K562 (cell line): ENCODE measurements at regions not wholly inside any gene's neighbourhood (a gene's known extent, or its start where the extent isn't known, plus 50 kb on each side); places are given as distances from the start of the nearest gene placed in this dataset.

Experiments
- ATAC-seq: fragments of 200-7000 bp; cut with Tn5 transposase; 3 replicates; pipeline ENCODE4 v1.9.1; 2020; ENCODE audit warnings: moderate library complexity
- BruUV-seq: library from RNA; stranded (reverse); fragments of 400-500 nt; replicated peaks from 2 replicates; lab custom pipeline; 2021; lab: Mats Ljungman, UMichigan
- CTCF ChIA-PET: fragments of 300-600 bp; formaldehyde crosslinking; extraction: SDS; loops from one replicate; lab custom pipeline; 2021; ENCODE audit warnings: low intra/inter-chr PET ratio; lab: Yijun Ruan, JAX
- POLR2A ChIA-PET: fragments of 300-600, 350-650 bp; sonication (Branson Sonifier 250); formaldehyde crosslinking; extraction: SDS; loops from one replicate; lab custom pipeline; 2021; ENCODE audit warnings: antibody characterized with exemption, inconsistent platforms; lab: Yijun Ruan, JAX
- DNase-seq, 4 experiments: peaks; one replicate each; pipeline versions ENCODE4 v3.0.0 to v3.0.0-alpha.2; 2011 to 2018; ENCODE audit warnings: low spot score in 3 of 4, mixed read lengths in 3 of 4; ENCODE audit errors: extremely low read depth in 1 of 4
- FAIRE-seq: peaks from 2 replicates; lab custom pipeline; 2011; peaks lifted over from hg19 to GRCh38; lab: Jason Lieb, UNC
- H2AFZ ChIP-seq: 2 replicates; pipeline ENCODE4 v1.6.0; 2011; ENCODE audit warnings: low read depth, low read length, control low read depth, inconsistent platforms
- H3K27ac ChIP-seq: fragments of 200-600 bp; 3 replicates; pipeline ENCODE4 v1.8.0; 2011; ENCODE audit warnings: low read depth, mild to moderate bottlenecking, control low read depth, inconsistent platforms, low read length, moderate library complexity, mixed read lengths; ENCODE audit errors: extremely low read depth
- H3K27me3 ChIP-seq, 2 experiments: fragments of 300-600 bp in 1 of 2; 2 replicates in 1 of 2; 3 replicates in 1 of 2; pipeline versions ENCODE4 v1.6.0 to v1.8.0; 2011; ENCODE audit warnings: inconsistent platforms in 2 of 2, low read length in 2 of 2, mild to moderate bottlenecking in 1 of 2, mixed read lengths in 1 of 2, moderate library complexity in 1 of 2; ENCODE audit not compliant: control insufficient read depth in 2 of 2, insufficient read depth in 2 of 2
- H3K36me3 ChIP-seq: fragments of 300-600 bp; 3 replicates; pipeline ENCODE4 v1.8.0; 2011; ENCODE audit warnings: mild to moderate bottlenecking, low read length, inconsistent platforms; ENCODE audit not compliant: control insufficient read depth, insufficient read depth
- H3K4me1 ChIP-seq, 2 experiments: fragments of 200-600 bp in 1 of 2; replicated peaks in 1 of 2; 2 replicates in 1 of 2; 3 replicates in 1 of 2; pipeline versions ENCODE4 v1.5.1 to v1.8.0; 2011; ENCODE audit warnings: inconsistent platforms in 2 of 2, low read length in 2 of 2, mild to moderate bottlenecking in 1 of 2, mixed read lengths in 1 of 2, moderate library complexity in 1 of 2; ENCODE audit not compliant: control insufficient read depth in 2 of 2, insufficient read depth in 2 of 2
- H3K4me2 ChIP-seq: 2 replicates; pipeline ENCODE4 v1.6.1; 2011; ENCODE audit warnings: low read length, control low read depth, inconsistent platforms, mixed read lengths; ENCODE audit not compliant: insufficient read depth
- H3K4me3 ChIP-seq: fragments of 200-600 bp; sonication (generic), shearing (Covaris generic); 2 replicates; pipeline ENCODE4 v1.5.1; 2016; ENCODE audit warnings: control low read depth, inconsistent platforms
- H3K79me2 ChIP-seq: fragments of 200-600 bp; 3 replicates; pipeline ENCODE4 v1.8.0; 2011; ENCODE audit warnings: low read length, inconsistent platforms; ENCODE audit not compliant: control insufficient read depth, insufficient read depth
- H3K9ac ChIP-seq, 2 experiments: 2 replicates each; pipeline versions ENCODE4 v1.6.0 to v1.6.1; 2011; ENCODE audit warnings: low read depth in 2 of 2, low read length in 2 of 2, control low read depth in 1 of 2, inconsistent platforms in 1 of 2, mild to moderate bottlenecking in 1 of 2, mixed read lengths in 1 of 2; ENCODE audit not compliant: insufficient read depth in 1 of 2
- H3K9me1 ChIP-seq: one replicate; pipeline ENCODE4 v1.6.0; 2011; ENCODE audit warnings: inconsistent platforms, mild to moderate bottlenecking, low read length, moderate library complexity; ENCODE audit not compliant: control insufficient read depth, insufficient read depth
- H3K9me3 ChIP-seq: replicated peaks from 2 replicates; pipeline ENCODE4 v1.5.1; 2011; ENCODE audit warnings: low read depth, low read length, inconsistent platforms; ENCODE audit not compliant: control insufficient read depth, insufficient read depth
- H4K20me1 ChIP-seq: replicated peaks from 2 replicates; pipeline ENCODE4 v1.6.1; 2011; ENCODE audit warnings: low read length, inconsistent platforms, mixed read lengths; ENCODE audit not compliant: control insufficient read depth, insufficient read depth
- CBX1 ChIP-seq: sonication (generic); IDR thresholded peaks from 2 replicates; pipeline ENCODE4 v1.6.1; 2016; ENCODE audit warnings: antibody characterized with exemption, low read depth, mild to moderate bottlenecking
- EP300 ChIP-seq: IDR thresholded peaks from 2 replicates; pipeline ENCODE4 v1.6.1; 2012; ENCODE audit warnings: low read length, improper control_type of control experiment
- NCOR1 ChIP-seq: fragments of 450-650 bp; IDR thresholded peaks from 2 replicates; pipeline ENCODE4 v1.6.1; 2016; ENCODE audit warnings: mild to moderate bottlenecking, moderate library complexity
- PHF20 ChIP-seq: fragments of 450-650 bp; IDR thresholded peaks from 2 replicates; pipeline ENCODE4 v1.6.1; 2018; ENCODE audit not compliant: partially characterized antibody
- POLR3G ChIP-seq: IDR thresholded peaks from 2 replicates; pipeline ENCODE4 v1.6.1; 2011; ENCODE audit not compliant: insufficient read length, insufficient replicate concordance; ENCODE audit errors: extremely low read depth
- RBM34 ChIP-seq: fragments of 200-400 bp; formaldehyde crosslinking; IDR thresholded peaks from 2 replicates; pipeline ENCODE4 v1.6.1; 2018; ENCODE audit warnings: low read length, borderline replicate concordance; ENCODE audit not compliant: insufficient read depth
- U2AF2 ChIP-seq: fragments of 200-400 bp; formaldehyde crosslinking; optimal IDR thresholded peaks from 2 replicates; pipeline ENCODE3; 2017; ENCODE audit warnings: low read depth, mild to moderate bottlenecking, low read length
- ZBTB8A ChIP-seq: fragments of 450-650 bp; IDR thresholded peaks from 2 replicates; pipeline ENCODE4 v1.6.1; 2018; ENCODE audit warnings: mild to moderate bottlenecking, moderate library complexity; ENCODE audit not compliant: partially characterized antibody
- WGBS: fragments of 100-300 bp; shearing (Covaris generic); methylation state at CpG from one replicate; pipeline ENCODE4 v1.1.6; 2016; ENCODE audit warnings: low coverage, mixed read lengths; ENCODE audit not compliant: insufficient coverage; ENCODE audit errors: missing lambda C conversion rate; 5-methylcytosine and 5-hydroxymethylcytosine counted together
- in situ Hi-C: fragments of 300-500 bp; cut with MboI; formaldehyde crosslinking; loops from 4 replicates; pipeline ENCODE4 v1.15.0; 2018; ENCODE audit warnings: inconsistent platforms, mixed read lengths
- intact Hi-C: fragments of 100-400 bp; cut with micrococcal nuclease; formaldehyde crosslinking; loops from 2 replicates; pipeline ENCODE4 v1.14.2; 2022
- TF ChIP-seq, protein P1 (sequence below): fragments of 250-450 bp; sonication (Bioruptor Pico); IDR thresholded peaks from 2 replicates; pipeline ENCODE4 v1.8.0; 2022; ENCODE audit warnings: moderate library complexity, mild to moderate bottlenecking, inconsistent platforms

DNA sequence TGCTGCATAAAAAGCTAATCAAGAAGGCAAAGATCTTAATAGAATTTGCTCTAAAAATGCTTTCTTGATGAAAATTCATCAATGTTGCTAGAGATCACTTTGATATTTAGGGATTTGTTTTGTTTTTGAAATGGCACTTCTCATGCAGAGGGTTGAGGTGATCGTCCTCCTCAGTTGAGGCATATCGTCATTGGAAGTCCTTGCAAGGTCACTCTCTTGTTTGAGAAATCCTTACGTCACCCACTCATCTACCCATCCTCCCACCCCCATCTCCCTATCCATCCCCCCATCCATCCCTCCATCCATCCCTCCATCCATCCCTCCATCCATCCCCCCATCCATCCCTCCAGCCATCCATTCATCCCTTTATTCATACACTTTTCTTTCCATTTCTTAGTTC, 133.7 kb downstream of the THNSL2 start:
- BruUV-seq: no TSS peak
- no peaks in the 10 kb centered on the region for H3K9me3 ChIP-seq
- H3K36me3 ChIP-seq: no peaks in the 10 kb centered on the region
- CTCF ChIA-PET: no interaction called here
- no peak for FAIRE-seq
- no peak overlapping the region for H3K4me2 ChIP-seq
- no peak overlapping the region for H2AFZ ChIP-seq
- no peaks in the 10 kb centered on the region; a peak in 2 of 5 replicates for H3K27me3 ChIP-seq
- no peaks in the 10 kb centered on the region for H3K9me1 ChIP-seq
- in situ Hi-C loops (no loop called here), intact Hi-C loops (no loop called here)
- 3% methylated on average over 3 of the region's 3 CpGs for WGBS
- no peaks in the 10 kb centered on the region for H3K79me2 ChIP-seq
- TF ChIP-seq U2AF2: no peak
- TF ChIP-seq NCOR1: no peak
- TF ChIP-seq CBX1: no peak
- H3K27ac ChIP-seq: no peak overlapping the region
- H3K9ac ChIP-seq: no peak overlapping the region
- POLR2A ChIA-PET: no interaction called here
- DNase-seq: no peak
- H3K4me1 ChIP-seq: no peaks in the 10 kb centered on the region
- no peaks in the 10 kb centered on the region for H4K20me1 ChIP-seq
- ATAC-seq: no peak
- H3K4me3 ChIP-seq: no peak overlapping the region

DNA sequence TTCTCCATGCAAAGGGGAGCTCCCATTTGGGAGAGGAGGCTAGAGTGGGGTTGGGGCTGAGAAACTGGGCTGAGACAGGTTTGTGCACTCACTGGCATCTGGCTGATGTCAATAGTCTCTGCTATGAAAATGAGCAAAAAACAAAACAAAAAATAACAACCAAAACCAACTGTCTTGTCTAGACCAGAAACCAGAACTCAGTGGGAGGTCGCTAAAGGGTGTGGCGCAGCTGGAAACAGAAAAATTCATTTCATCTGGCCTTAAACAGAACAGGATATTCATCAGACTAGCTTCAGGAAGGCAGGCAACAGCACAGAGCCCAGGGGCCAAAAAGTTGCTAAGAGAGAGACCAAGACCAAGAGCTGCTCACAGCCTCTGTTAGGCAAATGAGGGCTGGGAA, 126.1 kb downstream of the THNSL2 start:
- no peak for DNase-seq
- Histone ChIP-seq H3K9me3 (no peaks in the 10 kb centered on the region), H3K9me1 (no peaks in the 10 kb centered on the region), H3K4me1 (no peaks in the 10 kb centered on the region), H3K27me3 (no peaks in the 10 kb centered on the region; a peak in 2 of 5 replicates), H3K4me3 (no peak overlapping the region), H3K9ac (no peak overlapping the region), H3K36me3 (no peaks in the 10 kb centered on the region), H2AFZ (no peak overlapping the region), H3K4me2 (no peak overlapping the region), H3K27ac (no peak overlapping the region), H4K20me1 (no peaks in the 10 kb centered on the region), H3K79me2 (no peaks in the 10 kb centered on the region)
- CTCF ChIA-PET: no interaction called here
- no TSS peak for BruUV-seq
- in situ Hi-C loops (no loop called here), intact Hi-C loops (no loop called here)
- no peak for ATAC-seq
- TF ChIP-seq, protein P1, sequence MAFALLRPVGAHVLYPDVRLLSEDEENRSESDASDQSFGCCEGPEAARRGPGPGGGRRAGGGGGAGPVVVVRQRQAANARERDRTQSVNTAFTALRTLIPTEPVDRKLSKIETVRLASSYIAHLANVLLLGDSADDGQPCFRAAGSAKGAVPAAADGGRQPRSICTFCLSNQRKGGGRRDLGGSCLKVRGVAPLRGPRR (CRISPR knock-in tag): no peak
- TF ChIP-seq EP300 (no peak), PHF20 (no peak), ZBTB8A (no peak), RBM34 (no peak), POLR3G (no peak)
- POLR2A ChIA-PET: interaction anchor here (0.7 to 1.2 kb wide), 3 partner anchors 7 to 46 kb away, joined by 3 to 4 read pairs (median 3); no protein-coding TSS in a partner anchor
- no peak for FAIRE-seq
- 0% methylated on average over 2 of the region's 2 CpGs for WGBS
